ENCODE measurements at regions not wholly inside any gene's neighbourhood (a gene's known extent, or its start where the extent isn't known, plus 50 kb on each side); places are given as distances from the start of the nearest gene placed in this dataset.

- no peak for TF ChIP-seq CTCF (IDR thresholded peaks at IDR 0.05)
- TF ChIP-seq EP300 (IDR thresholded peaks at IDR 0.05), result no peak
Observed at GRCh38 chr17:68182011-68182306, 65.9 kb upstream of the AMZ2 start.
